ENCODE measurements at regions not wholly inside any gene's neighbourhood (a gene's known extent, or its start where the extent isn't known, plus 50 kb on each side); places are given as distances from the start of the nearest gene placed in this dataset.

- FAIRE-seq = no peak
- H4K20me1 ChIP-seq (ENCODE audit: insufficient read depth, low read length) = no peaks in the 10 kb centered on the region
- DNase-seq (ENCODE audit: low read depth) = no peak
- TF ChIP-seq CTCF (IDR thresholded peaks at IDR 0.05; ENCODE audit: insufficient read depth, low read depth, low read length) (no peak), EZH2 (IDR thresholded peaks at IDR 0.05; ENCODE audit: insufficient read depth, low read length) (no peak)
- no peaks in the 10 kb centered on the region for H3K9me3 Mint-ChIP-seq (ENCODE audit: unreplicated experiment)
- H3K27me3 ChIP-seq (ENCODE audit: insufficient read depth, low read length) = no peaks in the 10 kb centered on the region
- H3K36me3 Mint-ChIP-seq (ENCODE audit: low read depth, unreplicated experiment) = no peaks in the 10 kb centered on the region
- no peak overlapping the region for H3K4me3 Mint-ChIP-seq (ENCODE audit: unreplicated experiment)
- no peaks in the 10 kb centered on the region for H3K79me2 ChIP-seq (ENCODE audit: insufficient read depth, low read length)
- no peaks in the 10 kb centered on the region for H3K4me1 ChIP-seq (ENCODE audit: insufficient read depth, low read length)
- no peak overlapping the region for H3K9ac ChIP-seq (ENCODE audit: low read length)
- no peak overlapping the region for H3K4me3 ChIP-seq (ENCODE audit: insufficient read depth, low read depth, low read length)
- H3K27ac Mint-ChIP-seq (ENCODE audit: unreplicated experiment) = no peak overlapping the region
- no peaks in the 10 kb centered on the region for H3K36me3 ChIP-seq (ENCODE audit: insufficient read depth, low read length)
- no peak overlapping the region for H3K4me2 ChIP-seq (ENCODE audit: low read length)
- H2AFZ ChIP-seq (ENCODE audit: low read depth, low read length) = no peak overlapping the region
- no peak overlapping the region for H3K27ac ChIP-seq (ENCODE audit: low read depth, low read length)
- no peaks in the 10 kb centered on the region for H3K9me3 ChIP-seq (ENCODE audit: insufficient read depth, low read depth, low read length)
- H3K27me3 Mint-ChIP-seq (ENCODE audit: low read depth, unreplicated experiment) = no peaks in the 10 kb centered on the region
- H3K4me1 Mint-ChIP-seq (ENCODE audit: low read depth, unreplicated experiment) = peaks cover 3% of the 10 kb centered on the region
Observed at GRCh38 chr6:101013612-101014195, 132.6 kb upstream of the ASCC3 start.

- Histone ChIP-seq H3K4me3 (ENCODE audit: insufficient read depth, low read depth, low read length) (no peak overlapping the region), H3K27me3 (ENCODE audit: insufficient read depth, low read length) (no peaks in the 10 kb centered on the region), H2AFZ (ENCODE audit: low read depth, low read length) (no peak overlapping the region), H4K20me1 (ENCODE audit: insufficient read depth, low read length) (no peaks in the 10 kb centered on the region), H3K36me3 (ENCODE audit: insufficient read depth, low read length) (no peaks in the 10 kb centered on the region), H3K79me2 (ENCODE audit: insufficient read depth, low read length) (no peaks in the 10 kb centered on the region), H3K4me1 (ENCODE audit: insufficient read depth, low read length) (no peaks in the 10 kb centered on the region), H3K9ac (ENCODE audit: low read length) (no peak overlapping the region), H3K9me3 (ENCODE audit: insufficient read depth, low read depth, low read length) (no peaks in the 10 kb centered on the region), H3K27ac (ENCODE audit: low read depth, low read length) (no peak overlapping the region), H3K4me2 (ENCODE audit: low read length) (no peak overlapping the region)
- Mint-ChIP-seq H3K27ac (ENCODE audit: unreplicated experiment) (no peak overlapping the region), H3K36me3 (ENCODE audit: low read depth, unreplicated experiment) (no peaks in the 10 kb centered on the region), H3K27me3 (ENCODE audit: low read depth, unreplicated experiment) (no peaks in the 10 kb centered on the region), H3K9me3 (ENCODE audit: unreplicated experiment) (no peaks in the 10 kb centered on the region), H3K4me3 (ENCODE audit: unreplicated experiment) (no peak overlapping the region), H3K4me1 (ENCODE audit: low read depth, unreplicated experiment) (peaks cover 3% of the 10 kb centered on the region)
- DNase-seq (ENCODE audit: low read depth) (no peak), FAIRE-seq (no peak)
- TF ChIP-seq EZH2 (IDR thresholded peaks at IDR 0.05; ENCODE audit: insufficient read depth, low read length) = no peak
- TF ChIP-seq CTCF (IDR thresholded peaks at IDR 0.05; ENCODE audit: insufficient read depth, low read depth, low read length) = no peak
Observed at GRCh38 chr6:101015541-101015940, 134.4 kb upstream of the ASCC3 start.

GRCh38 chr6:101016163-101016562 lies 135.0 kb upstream of the ASCC3 start:
- Histone ChIP-seq H3K79me2 (ENCODE audit: insufficient read depth, low read length) (no peaks in the 10 kb centered on the region), H3K27me3 (ENCODE audit: insufficient read depth, low read length) (no peaks in the 10 kb centered on the region), H3K36me3 (ENCODE audit: insufficient read depth, low read length) (no peaks in the 10 kb centered on the region), H3K9me3 (ENCODE audit: insufficient read depth, low read depth, low read length) (no peaks in the 10 kb centered on the region), H3K9ac (ENCODE audit: low read length) (no peak overlapping the region), H3K4me2 (ENCODE audit: low read length) (no peak overlapping the region), H3K4me1 (ENCODE audit: insufficient read depth, low read length) (no peaks in the 10 kb centered on the region), H3K27ac (ENCODE audit: low read depth, low read length) (no peak overlapping the region), H2AFZ (ENCODE audit: low read depth, low read length) (no peak overlapping the region), H3K4me3 (ENCODE audit: insufficient read depth, low read depth, low read length) (no peak overlapping the region), H4K20me1 (ENCODE audit: insufficient read depth, low read length) (no peaks in the 10 kb centered on the region)
- FAIRE-seq (no peak), DNase-seq (ENCODE audit: low read depth) (no peak)
- TF ChIP-seq EZH2 (IDR thresholded peaks at IDR 0.05; ENCODE audit: insufficient read depth, low read length) (no peak), CTCF (IDR thresholded peaks at IDR 0.05; ENCODE audit: insufficient read depth, low read depth, low read length) (no peak)
- Mint-ChIP-seq H3K36me3 (ENCODE audit: low read depth, unreplicated experiment) (no peaks in the 10 kb centered on the region), H3K9me3 (ENCODE audit: unreplicated experiment) (no peaks in the 10 kb centered on the region), H3K4me1 (ENCODE audit: low read depth, unreplicated experiment) (peaks cover under 1% of the 10 kb centered on the region), H3K27me3 (ENCODE audit: low read depth, unreplicated experiment) (no peaks in the 10 kb centered on the region), H3K27ac (ENCODE audit: unreplicated experiment) (no peak overlapping the region), H3K4me3 (ENCODE audit: unreplicated experiment) (no peak overlapping the region)
